Lung (tissue), 11 donors: ENCODE measurements at regions not wholly inside any gene's neighbourhood (a gene's known extent, or its start where the extent isn't known, plus 50 kb on each side); places are given as distances from the start of the nearest gene placed in this dataset.

Experiments used
- ATAC-seq: fragments of 200-7000 bp; cut with Tn5 transposase; one replicate; pipeline ENCODE4 v1.9.1; 2020; ENCODE audit warnings: moderate number of reproducible peaks; ENCODE audit not compliant: insufficient read depth, low FRiP score
- DNase-seq, 3 donors: peaks; one replicate each; pipeline ENCODE4 v3.0.0-alpha.2; 2013 to 2017
- H3K27ac ChIP-seq, 2 donors: one replicate each; pipeline ENCODE4 v1.5.1; 2013; ENCODE audit warnings: mild to moderate bottlenecking in 2 of 2, moderate library complexity in 2 of 2, control low read depth in 1 of 2, inconsistent platforms in 1 of 2, low read depth in 1 of 2, low read length in 1 of 2
- H3K27me3 ChIP-seq, 3 donors: one replicate each; pipeline ENCODE4 v1.5.1; 2013; ENCODE audit warnings: low read length in 2 of 3; ENCODE audit not compliant: control insufficient read depth in 3 of 3, insufficient read depth in 3 of 3
- H3K36me3 ChIP-seq, 4 donors: one replicate each; pipeline ENCODE4 v1.5.1; 2013; ENCODE audit warnings: low read length in 4 of 4, mild to moderate bottlenecking in 1 of 4, moderate library complexity in 1 of 4; ENCODE audit not compliant: control insufficient read depth in 4 of 4, insufficient read depth in 4 of 4
- H3K4me1 ChIP-seq, 5 donors: one replicate each; pipeline ENCODE4 v1.5.1; 2013; ENCODE audit warnings: low read length in 5 of 5, mild to moderate bottlenecking in 2 of 5, moderate library complexity in 1 of 5; ENCODE audit not compliant: control insufficient read depth in 5 of 5, insufficient read depth in 5 of 5
- H3K4me3 ChIP-seq: one replicate; pipeline ENCODE4 v1.5.1; 2013; ENCODE audit warnings: mild to moderate bottlenecking, control low read depth, moderate library complexity
- H3K9ac ChIP-seq, 2 donors: one replicate each; pipeline ENCODE4 v1.5.1; 2013; ENCODE audit warnings: low read length in 2 of 2, control low read depth in 1 of 2; ENCODE audit not compliant: insufficient read depth in 1 of 2
- H3K9me3 ChIP-seq, 4 donors: one replicate each; pipeline ENCODE4 v1.5.1; 2013; ENCODE audit warnings: low read length in 3 of 4, mild to moderate bottlenecking in 1 of 4, moderate library complexity in 1 of 4; ENCODE audit not compliant: control insufficient read depth in 4 of 4, insufficient read depth in 3 of 4
- WGBS, 2 donors: extraction: QIAGEN DNeasy Blood & Tissue Kit; methylation state at CpG; one replicate each; pipeline ENCODE4 v1.1.7; 2013; 5-methylcytosine and 5-hydroxymethylcytosine counted together
- TF ChIP-seq, protein P1 (sequence below): IDR thresholded peaks from 2 replicates; pipeline ENCODE4 v1.5.1; 2012; ENCODE audit warnings: mild to moderate bottlenecking; ENCODE audit errors: control extremely low read depth, extremely low read depth
- donor health status: control.
- donor health status: control.
- donor health status: Bipolar disorder and iron deficiency.
- donor health status: healthy.
- donor health status: DM: yes; HTN: yes; CAD: no.

DNA sequence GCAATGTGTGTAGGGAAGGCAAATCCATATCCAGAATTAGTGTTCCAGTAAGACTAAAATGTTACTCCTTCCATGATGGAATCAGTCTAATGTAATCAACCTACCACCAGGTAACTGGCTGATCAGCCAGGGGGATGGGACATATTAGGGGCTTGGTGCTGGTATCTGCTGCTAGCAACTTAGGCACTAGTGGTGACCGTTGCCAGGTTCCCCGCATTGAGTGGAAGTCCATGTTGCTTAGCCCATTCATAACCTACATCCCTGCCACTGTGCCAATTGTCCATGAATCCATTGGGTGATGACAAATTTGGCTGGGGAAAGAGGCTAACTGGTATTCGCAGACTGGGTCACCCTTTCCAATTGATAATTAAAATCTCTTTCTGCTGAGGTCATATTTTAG, 212.2 kb upstream of the ROBO1 start:
- no peak for DNase-seq
- no peak for ATAC-seq
- TF ChIP-seq, protein P1, sequence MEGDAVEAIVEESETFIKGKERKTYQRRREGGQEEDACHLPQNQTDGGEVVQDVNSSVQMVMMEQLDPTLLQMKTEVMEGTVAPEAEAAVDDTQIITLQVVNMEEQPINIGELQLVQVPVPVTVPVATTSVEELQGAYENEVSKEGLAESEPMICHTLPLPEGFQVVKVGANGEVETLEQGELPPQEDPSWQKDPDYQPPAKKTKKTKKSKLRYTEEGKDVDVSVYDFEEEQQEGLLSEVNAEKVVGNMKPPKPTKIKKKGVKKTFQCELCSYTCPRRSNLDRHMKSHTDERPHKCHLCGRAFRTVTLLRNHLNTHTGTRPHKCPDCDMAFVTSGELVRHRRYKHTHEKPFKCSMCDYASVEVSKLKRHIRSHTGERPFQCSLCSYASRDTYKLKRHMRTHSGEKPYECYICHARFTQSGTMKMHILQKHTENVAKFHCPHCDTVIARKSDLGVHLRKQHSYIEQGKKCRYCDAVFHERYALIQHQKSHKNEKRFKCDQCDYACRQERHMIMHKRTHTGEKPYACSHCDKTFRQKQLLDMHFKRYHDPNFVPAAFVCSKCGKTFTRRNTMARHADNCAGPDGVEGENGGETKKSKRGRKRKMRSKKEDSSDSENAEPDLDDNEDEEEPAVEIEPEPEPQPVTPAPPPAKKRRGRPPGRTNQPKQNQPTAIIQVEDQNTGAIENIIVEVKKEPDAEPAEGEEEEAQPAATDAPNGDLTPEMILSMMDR = no peak
- no peak overlapping the region for H3K9ac ChIP-seq
- no peak overlapping the region for H3K27ac ChIP-seq
- H3K27me3 ChIP-seq = no peaks in the 10 kb centered on the region
- H3K4me3 ChIP-seq = no peak overlapping the region
- H3K36me3 ChIP-seq = no peaks in the 10 kb centered on the region
- H3K4me1 ChIP-seq = peaks cover 0 to 6% (median 0%) of the 10 kb centered on the region in 5 donors
- H3K9me3 ChIP-seq = peaks cover 0 to 2% (median 0%) of the 10 kb centered on the region in 4 donors
- 92 to 95% methylated on average over 3 of the region's 3 CpGs for WGBS, 2 donors

DNA sequence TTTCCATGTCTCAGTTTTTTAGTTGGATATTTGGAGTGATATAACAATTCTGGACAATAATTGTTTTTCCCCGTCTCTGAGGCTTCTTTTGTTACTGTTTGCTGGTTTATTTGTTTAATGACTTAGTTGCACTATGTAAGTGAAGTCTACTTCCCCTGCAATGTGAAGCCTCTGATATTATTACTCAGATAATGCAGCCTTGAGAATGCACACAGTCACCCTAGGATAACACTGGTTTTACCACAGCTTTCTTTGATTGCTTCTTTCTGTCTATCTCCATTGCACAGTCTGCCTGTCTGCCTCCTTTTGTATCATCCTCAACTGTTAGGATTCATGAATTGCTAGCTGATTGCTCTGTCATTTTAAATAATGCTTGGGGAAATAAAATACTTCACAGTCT, 208.7 kb upstream of the ROBO1 start:
- TF ChIP-seq, protein P1 = no peak
- H3K9me3 ChIP-seq = peaks cover 0 to 2% (median 0%) of the 10 kb centered on the region in 4 donors
- no peak overlapping the region for H3K27ac ChIP-seq
- no peaks in the 10 kb centered on the region for H3K27me3 ChIP-seq
- ATAC-seq (no peak), DNase-seq (no peak)
- H3K36me3 ChIP-seq = no peaks in the 10 kb centered on the region
- H3K4me3 ChIP-seq = no peak overlapping the region
- H3K9ac ChIP-seq = no peak overlapping the region
- WGBS, 2 donors = 82 to 84% methylated on average over 1 of the region's 1 CpG
- H3K4me1 ChIP-seq = no peaks in the 10 kb centered on the region

DNA sequence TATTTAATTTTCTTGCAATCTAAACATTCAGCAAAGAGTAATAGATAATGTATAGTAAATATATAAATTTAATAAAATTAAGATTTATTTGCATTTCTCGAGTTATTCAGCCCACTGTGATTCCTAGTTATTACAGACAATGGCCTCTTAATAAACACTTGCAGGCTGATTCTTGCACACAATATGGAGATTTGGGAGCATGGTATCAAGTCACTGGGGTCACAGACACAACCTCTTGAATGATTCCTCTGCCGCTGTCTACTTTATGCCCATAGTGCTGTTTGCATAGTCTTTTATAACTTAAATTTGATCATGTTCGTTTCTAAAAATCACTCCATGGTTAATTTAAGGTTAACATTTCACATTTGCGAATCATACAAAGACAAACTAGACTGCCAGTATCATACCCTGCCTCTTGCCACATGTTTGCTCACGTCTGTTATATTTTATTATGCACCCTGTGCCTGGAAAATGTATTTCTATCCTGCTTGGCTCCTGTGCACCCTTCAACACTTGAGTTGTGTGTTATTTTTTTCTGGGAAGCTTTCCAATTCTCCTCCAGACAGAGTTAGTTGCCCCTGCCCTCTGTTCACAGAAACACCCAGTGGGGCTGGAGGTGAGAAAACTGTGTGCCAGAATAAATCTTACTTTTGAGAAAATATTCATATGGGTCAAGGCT, 206.3 kb upstream of the ROBO1 start:
- no peak for DNase-seq

More for the DNA sequence above, 206.3 kb upstream of the ROBO1 start:
- Histone ChIP-seq H3K4me3 (no peak overlapping the region), H3K27ac (peak overlapping the region in 1 of 2 donors; percentile 53), H3K9ac (no peak overlapping the region), H3K27me3 (no peaks in the 10 kb centered on the region), H3K4me1 (peaks cover 0 to 4% (median 0%) of the 10 kb centered on the region in 5 donors), H3K9me3 (no peaks in the 10 kb centered on the region), H3K36me3 (no peaks in the 10 kb centered on the region)
- no peak for ATAC-seq
- TF ChIP-seq, protein P1 = no peak
- 74 to 78% methylated on average over 5 of the region's 5 CpGs for WGBS, 2 donors
